Stimulated activated CD4-positive, alpha-beta T cell treated with anti-CD3 and anti-CD28 coated beads, Interleukin-1b, Interleukin-23, amount 100 ng/mL, for 1 hour (primary cell): ENCODE measurements at regions not wholly inside any gene's neighbourhood (a gene's known extent, or its start where the extent isn't known, plus 50 kb on each side); places are given as distances from the start of the nearest gene placed in this dataset.
"Not testable (repeated sequence)": the region's sequence is repeated elsewhere in the genome, so short reads cannot be mapped to it uniquely, and the experiment has no call there.

Experiments used
- DNase-seq, 2 donors: peaks; one replicate each; pipeline ENCODE4 v3.0.0-alpha.2; 2020; ENCODE audit warnings: low read depth in 2 of 2

DNA sequence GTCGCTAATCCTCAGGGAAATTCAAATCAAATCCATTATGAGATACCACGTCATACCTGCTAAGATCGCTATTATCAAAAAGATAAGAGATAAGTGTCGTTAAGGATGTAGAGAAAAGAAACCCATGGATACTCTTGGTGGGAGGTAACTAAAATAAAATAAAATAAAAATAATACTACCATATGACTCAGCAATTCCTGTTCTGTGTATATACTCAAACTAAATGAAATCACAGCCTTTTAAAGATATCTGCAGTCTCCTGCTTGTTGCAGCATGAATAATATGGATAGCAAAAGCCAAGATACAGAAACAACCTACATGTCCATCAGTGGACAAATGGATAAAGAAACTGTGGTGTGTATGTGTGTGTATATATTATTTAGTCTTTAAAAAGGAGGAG, 105.8 kb upstream of the IL15 start:
- DNase-seq, result no peak

DNA sequence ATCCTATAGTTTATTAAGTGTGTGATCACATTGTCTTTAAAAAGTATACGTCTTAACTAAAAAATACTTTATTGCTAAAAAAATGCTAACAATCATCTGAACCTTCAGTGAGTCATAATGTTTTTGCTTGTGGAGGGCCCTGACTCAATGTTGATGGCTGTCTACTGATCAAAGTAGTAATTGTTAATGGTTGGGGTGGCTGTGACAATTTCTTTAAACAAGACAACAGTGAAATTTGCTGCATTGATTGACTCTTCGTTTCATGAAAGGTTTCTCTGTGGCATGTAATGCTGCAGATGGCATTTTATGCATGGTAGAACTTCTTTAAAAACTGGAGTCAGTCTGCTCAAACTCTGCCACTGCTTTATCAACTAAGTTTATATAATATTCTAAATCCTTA, 101.4 kb upstream of the IL15 start:
- no peak for DNase-seq

DNA sequence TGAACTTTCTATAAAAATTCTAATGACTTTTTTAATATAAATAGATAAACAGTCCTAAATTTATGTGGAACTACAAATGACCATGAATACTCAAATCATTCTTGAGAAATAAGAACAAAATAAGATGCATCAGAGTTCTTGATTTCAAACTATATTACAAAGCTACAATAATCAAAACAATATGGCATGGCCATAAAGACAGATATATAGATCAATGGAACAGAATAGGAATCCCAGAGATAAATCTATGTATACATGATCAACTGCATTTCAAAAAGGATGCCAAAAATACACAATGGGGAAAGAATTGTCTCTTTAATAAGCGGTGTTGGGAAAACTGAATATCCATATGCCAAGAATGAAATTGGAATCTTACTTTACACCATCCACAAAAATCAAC, 98.4 kb upstream of the IL15 start:
- DNase-seq, result no peak

DNA sequence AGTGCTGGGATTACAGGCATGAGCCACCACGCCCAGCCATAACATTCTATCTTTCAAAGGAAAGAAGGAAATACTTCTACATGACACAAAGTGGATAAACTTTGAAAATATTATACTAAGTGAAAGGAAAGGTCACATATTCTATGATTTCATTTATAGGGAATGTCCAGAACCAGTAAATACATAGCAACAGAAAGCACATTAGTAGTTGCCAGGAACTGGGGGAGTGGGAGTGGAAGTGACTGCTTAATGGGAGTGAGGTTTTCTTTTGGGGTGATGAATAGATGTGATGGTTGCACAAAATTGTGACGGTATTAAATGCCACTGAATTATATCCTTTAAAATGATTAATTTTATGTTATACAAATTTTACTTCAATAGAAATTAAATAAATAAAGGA, 95.7 kb upstream of the IL15 start:
- no peak for DNase-seq

- no peak for DNase-seq
These were observed 94.5 kb upstream of the IL15 start for GRCh38 chr4:141541851-141542250.

- no peak for DNase-seq
These were observed 93.2 kb upstream of the IL15 start for GRCh38 chr4:141543176-141543575.

- no peak for DNase-seq
These were observed 92.7 kb upstream of the IL15 start for GRCh38 chr4:141543706-141544105.

DNA sequence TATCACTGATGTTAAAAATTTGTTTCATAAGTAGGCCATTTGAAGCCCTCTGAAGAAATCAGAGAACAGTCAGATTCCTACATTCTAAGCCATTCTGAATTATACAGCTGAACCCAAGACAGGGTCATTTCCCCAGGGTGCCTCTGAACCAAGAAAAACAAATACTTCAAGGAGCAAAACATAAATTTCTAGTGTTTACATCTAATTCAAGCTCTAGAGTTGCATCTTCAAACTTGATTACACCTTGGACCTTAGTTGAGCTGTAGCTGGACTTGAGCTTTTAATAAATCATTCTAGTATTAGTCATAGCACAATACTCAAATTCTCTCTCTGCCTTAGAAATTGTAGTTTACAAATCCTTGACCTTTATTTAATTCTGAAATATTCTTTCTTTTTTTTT, 87.6 kb upstream of the IL15 start:
- no peak for DNase-seq

DNA sequence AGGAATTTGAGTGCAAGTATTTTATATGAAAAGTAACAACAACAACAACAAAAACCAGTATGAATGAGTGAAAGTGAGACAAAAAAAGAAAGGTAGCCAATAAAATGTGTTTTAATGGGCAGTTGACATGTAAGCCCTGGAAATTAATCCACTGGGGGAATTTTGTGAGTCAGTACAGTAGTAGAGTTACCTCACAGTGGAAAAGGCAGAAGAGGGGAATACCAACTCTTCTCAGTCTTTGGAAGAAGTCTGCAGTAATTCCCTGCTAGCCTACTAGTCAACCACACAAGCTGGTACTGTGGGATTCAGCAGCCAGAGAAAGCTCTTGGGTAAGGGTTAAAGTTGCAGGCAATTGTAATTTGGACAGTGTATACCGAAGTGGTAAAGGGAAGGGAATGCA, 76.3 kb upstream of the IL15 start:
- no peak for DNase-seq

GRCh38 chr4:141562649-141563048, 73.7 kb upstream of the IL15 start:
- DNase-seq, result no peak

- DNase-seq, result no peak
These were observed 72.7 kb upstream of the IL15 start for GRCh38 chr4:141563723-141564122.

- DNase-seq, result not testable (repeated sequence)
These were observed 71.4 kb upstream of the IL15 start for GRCh38 chr4:141564961-141565360.

- DNase-seq, result no peak
These were observed 70.8 kb upstream of the IL15 start for GRCh38 chr4:141565379-141566089.

DNA sequence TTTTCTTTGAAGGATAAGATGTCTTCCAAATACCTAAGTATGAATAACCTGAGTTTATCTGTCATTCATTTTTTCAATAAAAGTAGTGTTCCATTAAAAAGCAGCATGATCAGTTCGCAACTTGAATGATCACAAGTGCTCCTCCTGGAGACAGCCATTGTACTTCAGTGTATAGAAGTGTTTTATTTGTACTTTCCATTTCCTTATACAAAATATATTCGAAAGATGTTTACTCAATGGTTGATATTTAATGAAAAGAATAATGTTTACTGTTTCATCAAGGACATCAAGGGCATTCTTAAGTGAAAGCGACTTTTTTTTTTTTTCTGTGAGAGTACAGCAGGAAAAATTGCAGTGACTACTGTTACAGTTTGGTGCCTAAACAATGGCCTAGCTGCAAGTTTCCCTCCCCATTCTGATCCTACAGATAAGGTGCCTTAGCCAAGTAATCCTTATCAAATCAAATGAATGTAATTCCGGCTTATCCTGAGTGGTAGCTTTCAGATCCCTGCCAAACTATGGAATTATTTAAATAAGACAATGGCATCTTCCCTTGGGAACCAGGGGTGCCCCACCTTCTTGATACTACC, 69.0 kb upstream of the IL15 start:
- DNase-seq, result no peak

DNA sequence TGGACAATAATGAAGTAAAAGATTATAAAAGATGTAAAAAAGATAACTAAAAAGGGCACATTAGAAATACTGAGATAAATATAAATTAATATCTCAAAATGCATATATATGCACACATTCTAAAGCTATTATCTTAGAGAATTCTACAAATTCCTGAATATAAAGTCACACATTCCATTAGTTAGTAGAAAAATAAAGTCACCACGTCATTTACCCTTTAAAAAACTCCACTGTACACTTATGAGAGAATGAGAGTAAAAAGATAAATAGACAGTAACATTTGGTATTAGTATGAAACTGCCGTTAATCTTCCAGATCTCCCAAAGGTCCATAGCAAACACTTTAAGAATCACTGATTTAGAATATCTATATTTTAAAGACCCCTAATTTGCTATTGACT, 67.2 kb upstream of the IL15 start:
- no peak for DNase-seq

GRCh38 chr4:141570290-141570689, 66.1 kb upstream of the IL15 start:
- DNase-seq, result no peak

DNA sequence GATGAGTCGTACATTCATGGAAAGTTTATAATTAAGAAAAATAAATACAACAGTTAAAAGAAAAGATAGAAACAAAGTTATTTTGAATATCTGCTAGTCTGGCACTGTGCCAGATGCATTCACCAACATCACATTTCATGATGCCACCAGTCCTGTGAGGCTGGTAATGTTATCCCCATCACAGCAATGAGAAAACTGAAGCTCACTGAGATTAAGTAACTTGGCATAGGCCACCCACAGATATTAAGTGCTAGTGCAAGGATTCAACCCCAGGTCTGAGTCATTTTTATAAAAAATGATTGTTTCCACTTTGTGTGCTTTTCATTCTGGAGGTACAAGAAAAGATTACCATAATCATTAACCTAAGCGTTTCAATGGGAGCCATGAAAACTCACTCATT, 65.0 kb upstream of the IL15 start:
- DNase-seq, result no peak

DNA sequence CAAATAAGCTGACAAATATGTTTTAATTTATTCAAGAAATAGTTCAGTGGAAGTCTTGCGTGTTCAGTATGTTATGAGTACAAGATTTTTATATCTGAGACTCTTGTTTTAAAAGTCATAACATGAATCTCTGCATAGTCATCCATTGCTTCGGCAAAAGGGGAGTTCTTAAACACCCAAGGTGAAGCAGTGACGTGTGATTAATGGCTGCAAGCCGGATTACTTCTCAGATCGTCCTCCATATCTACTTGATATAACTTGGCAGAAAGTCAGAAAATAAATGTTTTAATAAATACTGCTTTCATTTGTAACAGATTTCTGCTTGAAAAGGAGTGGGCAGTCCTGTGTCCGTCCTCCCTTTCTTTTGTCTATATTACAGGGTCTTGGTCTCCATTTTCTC, 64.6 kb upstream of the IL15 start:
- DNase-seq, result no peak

GRCh38 chr4:141573678-141574077, 62.7 kb upstream of the IL15 start:
- no peak for DNase-seq

GRCh38 chr4:141575884-141576283, 60.5 kb upstream of the IL15 start:
- DNase-seq, result no peak

- DNase-seq, result no peak
These were observed 59.7 kb upstream of the IL15 start for GRCh38 chr4:141576585-141577110.

- no peak for DNase-seq
These were observed 57.9 kb upstream of the IL15 start for GRCh38 chr4:141578451-141578850.

DNA sequence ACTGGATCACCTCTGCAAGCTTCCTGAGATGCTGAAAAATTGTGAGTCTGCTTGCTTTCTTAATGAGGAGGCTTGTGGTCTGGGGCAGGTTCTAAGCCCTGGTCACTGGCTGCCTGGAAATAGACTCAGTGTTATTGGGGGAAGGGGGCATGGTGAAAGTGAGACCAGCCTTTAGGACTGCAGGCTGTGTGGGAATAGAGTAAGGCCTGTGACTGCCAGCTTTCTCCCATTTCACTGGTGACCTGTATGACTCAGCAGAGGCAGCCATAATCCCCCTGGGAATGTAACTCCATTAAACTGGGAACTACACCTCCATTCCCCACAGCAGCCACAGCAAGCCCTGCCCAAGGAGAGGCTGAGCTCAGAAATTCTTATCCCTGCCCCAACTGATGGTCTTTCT, 55.9 kb upstream of the IL15 start:
- no peak for DNase-seq
